Femur (tissue), 1 donor: ENCODE measurements at regions not wholly inside any gene's neighbourhood (a gene's known extent, or its start where the extent isn't known, plus 50 kb on each side); places are given as distances from the start of the nearest gene placed in this dataset.

ENCODE experiments used
- DNase-seq: peaks from one replicate; pipeline ENCODE4 v3.0.0-alpha.2; 2017

- DNase-seq, result no peak
These were observed 487.5 kb upstream of the SALL1 start for GRCh38 chr16:51638339-51639135.

GRCh38 chr16:51637770-51638094 lies 486.7 kb upstream of the SALL1 start:
- DNase-seq, result no peak

GRCh38 chr16:51636920-51637769 lies 486.1 kb upstream of the SALL1 start:
- no peak for DNase-seq

- DNase-seq, result no peak
These were observed 484.1 kb upstream of the SALL1 start for GRCh38 chr16:51635181-51635580.

- no peak for DNase-seq
These were observed 479.0 kb upstream of the SALL1 start for GRCh38 chr16:51630076-51630475.

- DNase-seq, result no peak
These were observed 478.5 kb upstream of the SALL1 start for GRCh38 chr16:51629576-51629975.

- DNase-seq, result no peak
These were observed 473.2 kb upstream of the SALL1 start for GRCh38 chr16:51624080-51624775.

GRCh38 chr16:51621610-51622009 lies 470.5 kb upstream of the SALL1 start:
- no peak for DNase-seq

- no peak for DNase-seq
These were observed 464.1 kb upstream of the SALL1 start for GRCh38 chr16:51615141-51615540.

GRCh38 chr16:51607201-51607651 lies 456.2 kb upstream of the SALL1 start:
- DNase-seq, result no peak

GRCh38 chr16:51596247-51596646 lies 445.2 kb upstream of the SALL1 start:
- no peak for DNase-seq

- no peak for DNase-seq
These were observed 441.6 kb upstream of the SALL1 start for GRCh38 chr16:51592535-51593300.

- DNase-seq, result no peak
These were observed 441.0 kb upstream of the SALL1 start for GRCh38 chr16:51592001-51592501.

- DNase-seq, result no peak
These were observed 440.4 kb upstream of the SALL1 start for GRCh38 chr16:51591480-51591879.

GRCh38 chr16:51579652-51580360 lies 428.7 kb upstream of the SALL1 start:
- DNase-seq, result no peak

- DNase-seq, result no peak
These were observed 426.7 kb upstream of the SALL1 start for GRCh38 chr16:51577621-51578303.

- DNase-seq, result no peak
These were observed 425.6 kb upstream of the SALL1 start for GRCh38 chr16:51576498-51577195.

GRCh38 chr16:51573191-51573590 lies 422.1 kb upstream of the SALL1 start:
- no peak for DNase-seq

- DNase-seq, result no peak
These were observed 418.3 kb upstream of the SALL1 start for GRCh38 chr16:51569203-51569931.

GRCh38 chr16:51567911-51568310 lies 416.8 kb upstream of the SALL1 start:
- no peak for DNase-seq
